HL-60/S4 treated with phorbol 12-myristate 13-acetate at 8.2 ng/mL for 4 days and 3 days (cell line): ENCODE measurements at regions not wholly inside any gene's neighbourhood (a gene's known extent, or its start where the extent isn't known, plus 50 kb on each side); places are given as distances from the start of the nearest gene placed in this dataset.

Experiments
- in situ Hi-C: fragments of 300-500 bp; cut with MboI; formaldehyde crosslinking; loops from 2 replicates; pipeline ENCODE4 v1.15.0; 2022; ENCODE audit warnings: low sequenced_read_pairs

- in situ Hi-C loops = no loop called here
Observed at GRCh38 chr3:107077391-107077790, 299.8 kb upstream of the CCDC54 start.

GRCh38 chr3:107082527-107082926 is 294.7 kb upstream of the CCDC54 start:
- in situ Hi-C loops = no loop called here

GRCh38 chr3:107085261-107085660 is 292.0 kb upstream of the CCDC54 start:
- in situ Hi-C loops = no loop called here

GRCh38 chr3:107092121-107092520 is 285.1 kb upstream of the CCDC54 start:
- in situ Hi-C loops = no loop called here

GRCh38 chr3:107098864-107099263 is 278.4 kb upstream of the CCDC54 start:
- in situ Hi-C loops = no loop called here

GRCh38 chr3:107100137-107100536 is 277.1 kb upstream of the CCDC54 start:
- in situ Hi-C loops = no loop called here

- in situ Hi-C loops = no loop called here
Observed at GRCh38 chr3:107100573-107100972, 276.7 kb upstream of the CCDC54 start.

- in situ Hi-C loops = no loop called here
Observed at GRCh38 chr3:107103786-107104185, 273.5 kb upstream of the CCDC54 start.

- in situ Hi-C loops = no loop called here
Observed at GRCh38 chr3:107106316-107106715, 270.9 kb upstream of the CCDC54 start.

- in situ Hi-C loops = no loop called here
Observed at GRCh38 chr3:107106907-107107306, 270.3 kb upstream of the CCDC54 start.

- in situ Hi-C loops = no loop called here
Observed at GRCh38 chr3:107110596-107111305, 266.5 kb upstream of the CCDC54 start.

GRCh38 chr3:107111872-107112271 is 265.4 kb upstream of the CCDC54 start:
- in situ Hi-C loops = no loop called here

- in situ Hi-C loops = no loop called here
Observed at GRCh38 chr3:107112356-107112755, 264.9 kb upstream of the CCDC54 start.

GRCh38 chr3:107116251-107116650 is 261.0 kb upstream of the CCDC54 start:
- in situ Hi-C loops = no loop called here

GRCh38 chr3:107117156-107117555 is 260.1 kb upstream of the CCDC54 start:
- in situ Hi-C loops = no loop called here

- in situ Hi-C loops = no loop called here
Observed at GRCh38 chr3:107117922-107118536, 259.2 kb upstream of the CCDC54 start.

GRCh38 chr3:107124885-107125284 is 252.4 kb upstream of the CCDC54 start:
- in situ Hi-C loops = no loop called here

GRCh38 chr3:107128946-107129345 is 248.3 kb upstream of the CCDC54 start:
- in situ Hi-C loops = no loop called here

- in situ Hi-C loops = no loop called here
Observed at GRCh38 chr3:107130089-107130700, 247.0 kb upstream of the CCDC54 start.

- in situ Hi-C loops = no loop called here
Observed at GRCh38 chr3:107132674-107133073, 244.6 kb upstream of the CCDC54 start.

GRCh38 chr3:107133891-107134290 is 243.3 kb upstream of the CCDC54 start:
- in situ Hi-C loops = no loop called here

GRCh38 chr3:107142171-107142570 is 235.1 kb upstream of the CCDC54 start:
- in situ Hi-C loops = no loop called here
